OCI-LY7 (cell line): ENCODE measurements at regions not wholly inside any gene's neighbourhood (a gene's known extent, or its start where the extent isn't known, plus 50 kb on each side); places are given as distances from the start of the nearest gene placed in this dataset.

ENCODE experiments used
- CTCF ChIP-seq: fragments of 200-600 bp; sonication (generic); conservative IDR thresholded peaks from 2 replicates; pipeline ENCODE4 v1.5.1; 2014; ENCODE audit warnings: mild to moderate bottlenecking, antibody characterized with exemption, low read length, moderate library complexity, mixed read lengths
- EZH2phosphoT487 ChIP-seq: fragments of 200-600 bp; sonication (generic); IDR thresholded peaks from 2 replicates; pipeline ENCODE4 v1.6.1; 2018; ENCODE audit warnings: low read depth, borderline replicate concordance, mild to moderate bottlenecking, mixed run types, antibody characterized with exemption, low read length, moderate library complexity, mixed read lengths

DNA sequence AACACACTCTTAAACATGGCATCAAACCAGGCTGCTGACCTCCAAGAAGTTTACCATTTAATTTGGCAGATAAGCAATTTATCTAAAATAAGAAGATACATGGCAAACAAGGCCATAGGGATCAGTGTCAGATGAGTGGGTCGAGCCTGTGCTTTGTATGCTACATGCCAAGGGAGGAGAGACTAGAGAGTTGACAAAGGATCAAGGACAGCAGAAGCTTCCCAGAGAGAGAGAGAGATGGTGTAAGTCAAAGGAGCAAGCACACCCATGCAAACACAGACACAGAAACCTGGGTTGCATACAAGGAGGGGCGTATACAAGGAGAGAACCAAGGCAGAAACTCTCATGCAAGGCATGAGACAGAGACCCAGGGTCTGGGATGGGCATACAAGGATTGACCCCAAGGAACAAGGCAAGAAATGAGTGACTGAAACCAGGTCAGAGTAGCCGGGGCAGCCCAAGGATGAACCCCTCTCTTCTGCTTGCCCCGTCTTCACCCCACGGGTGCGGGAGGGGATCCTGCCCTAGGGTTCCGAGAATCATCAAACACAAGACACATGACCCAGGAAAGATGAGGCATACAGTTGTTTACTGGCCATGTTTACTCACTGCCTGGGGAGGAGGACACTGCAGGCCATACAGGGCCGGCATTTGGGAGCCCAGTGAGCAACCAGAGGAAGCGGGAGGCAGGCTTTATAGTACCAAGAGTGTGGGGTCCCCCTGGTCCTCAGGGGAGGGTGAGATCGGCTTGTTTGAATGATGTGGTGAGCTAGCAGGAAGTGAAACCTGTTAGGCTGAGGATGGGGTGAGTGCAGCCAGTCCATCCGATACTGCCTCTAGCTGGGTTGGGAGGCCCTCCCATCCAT is 529.2 kb upstream of the ID2 start:
- TF ChIP-seq CTCF: no peak
- TF ChIP-seq EZH2phosphoT487: no peak
